H7 (cell line): ENCODE measurements at regions not wholly inside any gene's neighbourhood (a gene's known extent, or its start where the extent isn't known, plus 50 kb on each side); places are given as distances from the start of the nearest gene placed in this dataset.

Experiments
- DNase-seq: peaks from one replicate; pipeline ENCODE4 v3.0.0; 2012
- H3K27me3 ChIP-seq: 2 replicates; pipeline ENCODE4 v1.6.0; 2011; ENCODE audit warnings: mild to moderate bottlenecking, low read length; ENCODE audit not compliant: control insufficient read depth, insufficient read depth
- H3K36me3 ChIP-seq: replicated peaks from 2 replicates; pipeline ENCODE4 v1.5.1; 2011; ENCODE audit warnings: low read length; ENCODE audit not compliant: control insufficient read depth, insufficient read depth
- H3K4me3 ChIP-seq: 2 replicates; pipeline ENCODE4 v1.5.1; 2011; ENCODE audit warnings: low read depth, mild to moderate bottlenecking, control low read depth, low read length, moderate library complexity; ENCODE audit not compliant: insufficient read depth

GRCh38 chr1:239929317-239929716 is 162.4 kb upstream of the FMN2 start:
- Histone ChIP-seq H3K36me3 (no peaks in the 10 kb centered on the region), H3K4me3 (no peak overlapping the region), H3K27me3 (no peaks in the 10 kb centered on the region)
- no peak for DNase-seq

GRCh38 chr1:239930686-239931262 is 160.9 kb upstream of the FMN2 start:
- Histone ChIP-seq H3K27me3 (no peaks in the 10 kb centered on the region), H3K36me3 (no peaks in the 10 kb centered on the region), H3K4me3 (no peak overlapping the region)
- DNase-seq: no peak

GRCh38 chr1:239931341-239931740 is 160.3 kb upstream of the FMN2 start:
- DNase-seq: no peak
- H3K36me3 ChIP-seq: no peaks in the 10 kb centered on the region
- H3K27me3 ChIP-seq: no peaks in the 10 kb centered on the region
- H3K4me3 ChIP-seq: no peak overlapping the region

- Histone ChIP-seq H3K4me3 (no peak overlapping the region), H3K36me3 (no peaks in the 10 kb centered on the region), H3K27me3 (no peaks in the 10 kb centered on the region)
- DNase-seq: no peak
These were observed 152.1 kb upstream of the FMN2 start for GRCh38 chr1:239939602-239940001.

- Histone ChIP-seq H3K36me3 (no peaks in the 10 kb centered on the region), H3K27me3 (no peaks in the 10 kb centered on the region), H3K4me3 (no peak overlapping the region)
- DNase-seq: no peak
These were observed 147.9 kb upstream of the FMN2 start for GRCh38 chr1:239943761-239944160.

GRCh38 chr1:239944666-239945065 is 147.0 kb upstream of the FMN2 start:
- no peaks in the 10 kb centered on the region for H3K36me3 ChIP-seq
- DNase-seq: no peak
- no peaks in the 10 kb centered on the region for H3K27me3 ChIP-seq
- H3K4me3 ChIP-seq: no peak overlapping the region

GRCh38 chr1:239947801-239948200 is 143.9 kb upstream of the FMN2 start:
- H3K4me3 ChIP-seq: no peak overlapping the region
- no peaks in the 10 kb centered on the region for H3K36me3 ChIP-seq
- H3K27me3 ChIP-seq: no peaks in the 10 kb centered on the region
- no peak for DNase-seq

GRCh38 chr1:239951511-239952140 is 140.1 kb upstream of the FMN2 start:
- Histone ChIP-seq H3K4me3 (no peak overlapping the region), H3K36me3 (no peaks in the 10 kb centered on the region)

GRCh38 chr1:239952348-239953308 is 139.1 kb upstream of the FMN2 start:
- no peaks in the 10 kb centered on the region for H3K36me3 ChIP-seq

More at GRCh38 chr1:239951511-239952140, 140.1 kb upstream of the FMN2 start:
- no peaks in the 10 kb centered on the region for H3K27me3 ChIP-seq
- DNase-seq: peak; percentile 67

GRCh38 chr1:239954836-239955235 is 136.8 kb upstream of the FMN2 start:
- no peak overlapping the region for H3K4me3 ChIP-seq
- no peaks in the 10 kb centered on the region; the same call in 1 of the 2 replicates for H3K27me3 ChIP-seq
- no peaks in the 10 kb centered on the region for H3K36me3 ChIP-seq
- no peak for DNase-seq

More at GRCh38 chr1:239952348-239953308, 139.1 kb upstream of the FMN2 start:
- H3K4me3 ChIP-seq: no peak overlapping the region
- H3K27me3 ChIP-seq: no peaks in the 10 kb centered on the region
- DNase-seq: peak; percentile 69

GRCh38 chr1:239955431-239955830 is 136.3 kb upstream of the FMN2 start:
- no peaks in the 10 kb centered on the region for H3K36me3 ChIP-seq
- no peaks in the 10 kb centered on the region; the same call in 1 of the 2 replicates for H3K27me3 ChIP-seq
- no peak overlapping the region for H3K4me3 ChIP-seq
- DNase-seq: no peak

GRCh38 chr1:239956263-239956662 is 135.4 kb upstream of the FMN2 start:
- Histone ChIP-seq H3K4me3 (no peak overlapping the region), H3K36me3 (no peaks in the 10 kb centered on the region), H3K27me3 (no peaks in the 10 kb centered on the region; the same call in 1 of the 2 replicates)
- DNase-seq: no peak

GRCh38 chr1:239958063-239958462 is 133.6 kb upstream of the FMN2 start:
- no peak for DNase-seq
- H3K36me3 ChIP-seq: no peaks in the 10 kb centered on the region

GRCh38 chr1:239960366-239960765 is 131.3 kb upstream of the FMN2 start:
- Histone ChIP-seq H3K36me3 (no peaks in the 10 kb centered on the region), H3K27me3 (no peaks in the 10 kb centered on the region; the same call in 1 of the 2 replicates), H3K4me3 (no peak overlapping the region)
- no peak for DNase-seq

More at GRCh38 chr1:239958063-239958462, 133.6 kb upstream of the FMN2 start:
- Histone ChIP-seq H3K4me3 (no peak overlapping the region), H3K27me3 (no peaks in the 10 kb centered on the region; the same call in 1 of the 2 replicates)
